SK-MEL-5 (cell line): ENCODE measurements at regions not wholly inside any gene's neighbourhood (a gene's known extent, or its start where the extent isn't known, plus 50 kb on each side); places are given as distances from the start of the nearest gene placed in this dataset.
"Not testable (repeated sequence)": the region's sequence is repeated elsewhere in the genome, so short reads cannot be mapped to it uniquely, and the experiment has no call there.

ENCODE experiments used
- DNase-seq: peaks from one replicate; pipeline ENCODE4 v3.0.0-alpha.2; 2016; ENCODE audit warnings: low read depth, low spot score
- in situ Hi-C: cut with HindIII; loops from 2 replicates; pipeline ENCODE4 v1.10.0; 2016; ENCODE audit warnings: low sequenced_read_pairs, high pct_unique_total_duplicates, low pct_unique_long_range_greater_than_20kb

DNA sequence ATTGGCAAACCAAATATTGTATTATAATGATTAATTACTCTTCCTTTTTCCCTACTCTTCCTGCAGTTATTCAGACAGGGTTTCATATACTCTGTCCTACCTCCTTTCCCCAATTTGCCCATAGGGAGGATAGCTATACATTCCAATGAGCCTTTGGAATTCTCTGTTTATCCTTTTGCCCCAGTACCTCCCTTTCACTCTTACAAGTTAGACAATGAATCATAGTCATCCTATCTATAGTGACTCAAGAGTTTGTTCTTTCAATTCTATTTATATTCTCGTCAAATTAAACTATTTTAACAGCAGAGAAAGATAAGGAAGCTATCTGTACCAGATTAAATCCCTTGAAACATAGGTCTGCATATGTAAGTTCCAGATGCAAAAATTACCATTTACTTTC lies 437.5 kb downstream of the NR4A2 start:
- DNase-seq, result no peak
- in situ Hi-C loops, result no loop called here

GRCh38 chr2:155880382-155880781 lies 452.1 kb downstream of the NR4A2 start:
- DNase-seq, in situ Hi-C loops: not testable (repeated sequence)

- DNase-seq, in situ Hi-C loops: not testable (repeated sequence)
Measured at GRCh38 chr2:155879900-155880299, 452.6 kb downstream of the NR4A2 start.

DNA sequence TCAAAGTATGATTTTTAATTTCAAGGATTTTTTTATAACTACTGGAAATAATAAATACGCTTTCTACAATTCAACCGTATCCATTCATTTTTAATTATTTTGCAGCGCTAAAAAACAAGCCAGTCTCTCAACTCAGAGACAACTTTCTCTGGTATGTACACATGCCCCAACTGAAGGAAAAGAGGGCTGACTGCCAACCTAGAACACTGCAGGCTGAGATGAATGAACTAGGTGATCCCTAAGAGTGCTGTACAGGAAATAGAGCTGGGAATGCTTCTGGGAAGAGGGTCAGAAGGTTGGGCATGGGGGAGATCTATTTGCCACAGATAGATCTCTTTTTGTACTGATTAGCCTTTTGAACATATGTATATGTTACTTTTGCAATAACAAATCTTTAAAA lies 460.1 kb downstream of the NR4A2 start:
- in situ Hi-C loops, result no loop called here
- no peak for DNase-seq

DNA sequence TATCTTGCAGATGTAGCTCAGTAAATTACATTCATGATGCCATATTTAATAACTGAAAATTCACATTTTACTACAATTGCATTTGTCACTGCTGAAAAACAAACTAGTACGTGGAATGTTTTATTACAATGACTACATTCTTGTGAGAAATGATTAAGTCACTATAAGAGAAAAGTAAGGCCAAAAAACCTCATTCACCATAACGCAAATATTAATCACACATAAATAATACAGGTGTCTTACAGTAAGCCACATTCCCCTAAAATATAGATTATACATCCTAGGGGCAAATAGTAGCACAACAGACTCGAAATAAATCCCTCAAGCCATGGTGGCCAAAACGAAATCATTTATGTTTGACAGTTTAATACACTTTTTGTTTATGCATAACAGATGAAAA lies 460.6 kb downstream of the NR4A2 start:
- DNase-seq, result no peak
- in situ Hi-C loops, result no loop called here

GRCh38 chr2:155867564-155867963 lies 465.0 kb downstream of the NR4A2 start:
- DNase-seq, result no peak
- in situ Hi-C loops, result no loop called here

GRCh38 chr2:155866477-155866876 lies 466.0 kb downstream of the NR4A2 start:
- in situ Hi-C loops, result no loop called here
- no peak for DNase-seq

- in situ Hi-C loops, result no loop called here
- no peak for DNase-seq
Measured at GRCh38 chr2:155852156-155852555, 480.4 kb downstream of the NR4A2 start.

- peak; percentile 40 for DNase-seq
- in situ Hi-C loops, result loop anchor here (25.0 kb wide), 1 partner anchor 459 kb away; no protein-coding TSS in a partner anchor
Measured at GRCh38 chr2:155846259-155846658, 486.3 kb downstream of the NR4A2 start.

DNA sequence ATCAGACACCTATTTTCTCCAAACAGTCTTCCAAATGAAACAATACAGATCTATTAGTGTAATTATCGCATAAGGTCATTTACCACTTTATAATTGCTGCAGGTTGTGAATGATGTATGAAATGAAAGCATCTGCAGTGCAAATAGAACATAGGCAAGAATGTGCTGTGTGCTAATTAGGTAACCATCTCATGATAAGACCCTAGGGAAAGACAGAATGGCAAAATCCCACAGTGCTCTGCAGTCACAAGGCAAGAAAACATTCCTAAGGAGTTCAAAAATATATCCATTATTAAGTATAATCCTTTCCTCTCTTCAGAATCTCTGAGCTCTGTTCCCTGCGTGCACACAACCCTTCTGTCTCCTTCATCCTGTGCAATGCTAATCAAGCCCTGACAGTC lies 488.1 kb downstream of the NR4A2 start:
- in situ Hi-C loops, result loop anchor here (25.0 kb wide), 1 partner anchor 457 kb away; no protein-coding TSS in a partner anchor
- no peak for DNase-seq

- peak; percentile 47 for DNase-seq
Measured at GRCh38 chr2:155842103-155842502, 490.4 kb downstream of the NR4A2 start.

DNA sequence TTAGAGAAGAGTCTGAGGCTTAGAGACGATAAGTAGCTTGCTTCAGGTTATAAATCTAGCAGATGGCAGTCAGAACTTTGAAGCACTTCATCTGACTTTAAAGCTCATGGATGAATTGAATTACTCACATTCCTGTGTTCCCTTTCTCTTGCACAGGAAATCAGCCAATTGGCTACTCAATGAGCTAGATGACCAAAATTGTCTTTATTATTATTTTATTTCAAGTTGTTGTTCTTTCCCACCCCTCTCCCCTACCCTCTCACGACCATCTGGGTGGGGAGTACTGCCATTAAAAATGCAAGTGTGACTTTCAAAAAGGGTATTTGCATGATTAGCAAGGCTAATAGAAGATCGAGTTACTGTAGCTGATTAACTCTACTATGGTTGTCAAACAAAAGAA lies 491.1 kb downstream of the NR4A2 start:
- peak; percentile 10 for DNase-seq
- in situ Hi-C loops, result loop anchor here (25.0 kb wide), 1 partner anchor 454 kb away; no protein-coding TSS in a partner anchor

More at GRCh38 chr2:155842103-155842502, 490.4 kb downstream of the NR4A2 start:
- in situ Hi-C loops, result loop anchor here (25.0 kb wide), 1 partner anchor 455 kb away; no protein-coding TSS in a partner anchor

- in situ Hi-C loops, result loop anchor here (25.0 kb wide), 1 partner anchor 453 kb away; no protein-coding TSS in a partner anchor
- DNase-seq, result no peak
Measured at GRCh38 chr2:155840661-155841060, 491.9 kb downstream of the NR4A2 start.

DNA sequence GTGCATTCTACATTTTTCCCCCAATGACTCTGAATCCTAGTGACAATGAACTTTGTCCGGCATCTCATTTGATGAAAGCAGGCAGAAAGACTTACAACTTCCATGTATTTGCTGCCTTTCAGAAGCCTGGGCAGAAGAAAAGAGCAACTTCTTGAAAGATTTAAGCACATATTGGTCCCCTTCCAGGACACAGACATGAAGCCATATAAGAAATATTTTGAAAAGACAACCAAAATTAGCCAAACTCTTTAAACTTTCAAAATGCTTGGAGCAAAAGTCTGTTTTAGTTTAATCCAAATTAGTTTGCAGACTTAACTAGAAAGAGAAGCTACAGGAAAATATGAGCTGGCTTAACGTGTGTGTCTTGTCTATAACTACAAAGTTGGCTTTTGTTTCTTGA lies 492.5 kb downstream of the NR4A2 start:
- no peak for DNase-seq
- in situ Hi-C loops, result loop anchor here (25.0 kb wide), 1 partner anchor 453 kb away; no protein-coding TSS in a partner anchor

DNA sequence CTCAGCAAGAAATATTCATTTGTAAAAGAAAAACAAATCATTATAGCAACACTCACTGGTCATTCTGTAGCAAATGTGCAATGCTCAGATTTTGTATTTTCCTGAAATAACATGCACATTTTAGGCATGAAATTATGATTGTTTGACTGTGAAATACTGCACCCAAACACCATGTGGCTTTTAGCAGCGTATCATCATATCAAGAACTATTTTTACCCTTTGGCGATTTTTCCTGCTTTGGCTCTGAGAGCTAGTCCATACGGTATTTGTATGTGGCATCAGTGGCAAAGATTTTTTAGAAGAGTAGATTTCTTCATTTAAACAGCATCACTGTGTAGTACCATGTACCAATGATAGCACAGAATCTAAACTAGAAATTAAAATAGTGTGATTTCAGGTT lies 493.1 kb downstream of the NR4A2 start:
- DNase-seq, result no peak
- in situ Hi-C loops, result loop anchor here (25.0 kb wide), 1 partner anchor 452 kb away; no protein-coding TSS in a partner anchor

DNA sequence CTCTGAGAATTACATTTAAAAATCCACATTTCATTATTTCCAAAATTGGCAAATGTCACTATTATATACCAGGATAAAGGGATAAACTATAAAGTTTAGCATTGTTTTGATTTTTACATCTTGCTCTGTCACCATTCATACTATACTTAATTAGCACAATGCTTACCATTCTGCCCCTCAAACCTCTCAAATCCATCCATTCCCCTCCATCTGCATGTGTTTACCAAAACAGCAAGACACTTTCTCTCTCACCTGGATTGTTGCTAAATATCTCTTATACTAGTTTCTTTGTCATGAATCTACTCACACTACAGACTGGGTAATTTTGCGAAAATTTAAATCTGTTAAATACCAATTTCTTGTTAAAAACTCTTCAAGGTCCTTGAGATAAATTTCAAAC lies 496.1 kb downstream of the NR4A2 start:
- no peak for DNase-seq
- in situ Hi-C loops, result loop anchor here (25.0 kb wide), 1 partner anchor 449 kb away; no protein-coding TSS in a partner anchor

DNA sequence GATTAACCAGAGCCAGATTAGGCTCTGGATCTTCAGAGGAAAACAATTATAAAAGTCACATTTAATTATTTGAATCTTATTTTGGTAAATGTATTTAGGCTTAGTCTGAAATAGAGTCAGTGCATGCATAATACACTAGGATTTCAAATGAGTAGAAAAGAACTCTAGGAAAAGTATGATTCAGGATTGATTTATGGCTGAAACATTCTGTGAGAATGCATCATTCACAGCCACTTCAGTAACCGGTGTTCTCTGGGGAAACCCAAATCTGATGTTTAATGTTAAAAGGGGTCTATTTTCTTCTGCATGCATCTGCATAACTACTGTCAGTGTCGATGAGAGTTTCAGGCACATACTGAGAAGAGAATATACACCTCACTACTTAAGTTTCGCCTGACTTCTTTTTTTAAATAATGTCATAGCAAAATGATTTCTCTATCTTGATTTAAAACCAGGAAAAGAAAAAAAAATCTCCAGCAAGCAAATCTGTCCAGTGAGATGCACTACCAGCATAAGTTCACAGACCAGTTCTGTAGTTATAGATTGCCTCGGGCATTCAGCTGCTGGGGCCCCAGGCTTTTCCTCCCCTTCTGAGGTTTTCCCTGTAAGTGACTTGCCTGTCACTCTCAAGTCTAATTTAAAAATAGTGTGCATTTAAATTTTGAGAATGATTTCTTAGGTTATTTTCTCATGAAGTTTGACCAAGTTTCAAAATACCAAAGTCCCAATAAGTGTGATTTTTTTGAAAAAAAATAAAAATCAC lies 501.5 kb downstream of the NR4A2 start:
- in situ Hi-C loops, result loop anchor here (25.0 kb wide), 1 partner anchor 444 kb away; no protein-coding TSS in a partner anchor
- DNase-seq, result no peak

- no peak for DNase-seq
- in situ Hi-C loops, result loop anchor here (25.0 kb wide), 1 partner anchor 443 kb away; no protein-coding TSS in a partner anchor
Measured at GRCh38 chr2:155830351-155830750, 502.2 kb downstream of the NR4A2 start.

GRCh38 chr2:155825876-155826275 lies 506.6 kb downstream of the NR4A2 start:
- no peak for DNase-seq
- in situ Hi-C loops, result loop anchor here (25.0 kb wide), 1 partner anchor 439 kb away; no protein-coding TSS in a partner anchor
